Mesendoderm (in vitro differentiated cells): ENCODE measurements at regions not wholly inside any gene's neighbourhood (a gene's known extent, or its start where the extent isn't known, plus 50 kb on each side); places are given as distances from the start of the nearest gene placed in this dataset.

ENCODE experiments used
- DNase-seq: peaks from one replicate; pipeline ENCODE4 v3.0.0; 2013
- H2AK5ac ChIP-seq: 2 replicates; pipeline ENCODE4 v1.6.1; 2013; ENCODE audit warnings: low read length, inconsistent platforms
- H2BK120ac ChIP-seq: 2 replicates; pipeline ENCODE4 v1.6.1; 2013; ENCODE audit warnings: low read depth, mild to moderate bottlenecking, low read length, moderate library complexity, mixed read lengths
- H2BK15ac ChIP-seq: replicated peaks from 2 replicates; pipeline ENCODE4 v1.6.1; 2013; ENCODE audit warnings: low read depth, mild to moderate bottlenecking, moderate library complexity
- H2BK5ac ChIP-seq: 2 replicates; pipeline ENCODE4 v1.6.1; 2013; ENCODE audit warnings: low read length, inconsistent platforms
- H3K18ac ChIP-seq: 2 replicates; pipeline ENCODE4 v1.6.1; 2013; ENCODE audit warnings: mild to moderate bottlenecking, low read length, mixed read lengths
- H3K23ac ChIP-seq: one replicate; pipeline ENCODE4 v1.6.1; 2013; ENCODE audit warnings: low read length
- H3K27ac ChIP-seq: 2 replicates; pipeline ENCODE4 v1.5.1; 2013; ENCODE audit warnings: low read depth, mild to moderate bottlenecking, inconsistent platforms, low read length, moderate library complexity
- H3K27me3 ChIP-seq: 2 replicates; pipeline ENCODE4 v1.6.1; 2013; ENCODE audit warnings: low read length, control low read depth, mild to moderate bottlenecking, inconsistent platforms; ENCODE audit not compliant: insufficient read depth, poor library complexity
- H3K36me3 ChIP-seq: 2 replicates; pipeline ENCODE4 v1.6.1; 2013; ENCODE audit warnings: low read length, inconsistent platforms; ENCODE audit not compliant: control insufficient read depth, insufficient read depth
- H3K4ac ChIP-seq: one replicate; pipeline ENCODE4 v1.6.1; 2013; ENCODE audit warnings: low read depth, mild to moderate bottlenecking, low read length, moderate library complexity
- H3K4me1 ChIP-seq: 2 replicates; pipeline ENCODE4 v1.6.1; 2013; ENCODE audit warnings: low read depth, low read length, inconsistent platforms; ENCODE audit not compliant: control insufficient read depth
- H3K4me2 ChIP-seq: 2 replicates; pipeline ENCODE4 v1.6.1; 2013; ENCODE audit warnings: low read length
- H3K4me3 ChIP-seq: 2 replicates; pipeline ENCODE4 v1.5.1; 2013; ENCODE audit warnings: mild to moderate bottlenecking, low read length
- H3K56ac ChIP-seq: one replicate; pipeline ENCODE4 v1.6.1; 2013; ENCODE audit warnings: low read length
- H3K79me1 ChIP-seq: 2 replicates; pipeline ENCODE4 v1.6.1; 2013; ENCODE audit warnings: low read length, inconsistent platforms
- H3K79me2 ChIP-seq: 2 replicates; pipeline ENCODE4 v1.6.1; 2013; ENCODE audit warnings: mild to moderate bottlenecking, low read length; ENCODE audit not compliant: control insufficient read depth, insufficient read depth
- H3K9ac ChIP-seq: 2 replicates; pipeline ENCODE4 v1.6.1; 2013; ENCODE audit warnings: low read length, inconsistent platforms
- H4K5ac ChIP-seq: one replicate; pipeline ENCODE4 v1.6.1; 2013; ENCODE audit warnings: low read length
- H4K8ac ChIP-seq: one replicate; pipeline ENCODE4 v1.6.1; 2013; ENCODE audit warnings: low read depth, mild to moderate bottlenecking, control low read depth, low read length, moderate library complexity
- WGBS: extraction: QIAGEN DNeasy Blood & Tissue Kit; methylation state at CpG from one replicate; pipeline ENCODE4 v1.1.7; 2013; ENCODE audit warnings: low lambda C conversion rate, missing lambda C conversion rate; ENCODE audit not compliant: insufficient coverage; ENCODE audit errors: extremely low coverage; 5-methylcytosine and 5-hydroxymethylcytosine counted together

DNA sequence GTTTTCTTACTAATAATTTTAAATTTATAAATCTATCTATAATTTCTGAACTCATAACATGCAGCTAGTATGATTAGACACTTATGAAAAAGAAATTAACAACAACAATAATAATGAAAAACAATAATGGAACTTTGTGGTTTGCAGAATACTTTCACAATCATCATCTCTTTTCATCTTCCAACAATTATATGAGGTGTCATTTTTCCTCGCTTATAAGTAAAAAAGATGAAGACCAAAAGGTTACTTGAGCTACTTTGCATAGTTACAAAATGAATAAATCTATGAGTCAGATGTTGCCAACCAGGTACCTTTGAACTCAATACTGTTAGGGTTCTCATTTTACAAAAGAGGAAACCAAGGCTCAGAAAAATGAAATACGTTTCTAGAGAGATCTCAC lies 98.5 kb upstream of the ELOVL6 start:
- Histone ChIP-seq H3K23ac (no peak overlapping the region), H3K9ac (no peak overlapping the region), H4K5ac (no peak overlapping the region), H3K79me2 (no peaks in the 10 kb centered on the region), H2BK15ac (no peak overlapping the region), H3K4me3 (no peak overlapping the region), H3K18ac (no peak overlapping the region), H2AK5ac (no peak overlapping the region), H4K8ac (no peak overlapping the region), H3K79me1 (no peaks in the 10 kb centered on the region), H2BK5ac (no peak overlapping the region), H3K56ac (no peak overlapping the region), H3K36me3 (no peaks in the 10 kb centered on the region), H3K4me2 (no peak overlapping the region), H3K4ac (no peak overlapping the region), H3K4me1 (no peaks in the 10 kb centered on the region), H2BK120ac (no peak overlapping the region), H3K27ac (no peak overlapping the region), H3K27me3 (no peaks in the 10 kb centered on the region)
- no CpG with 5 or more reads among the region's 2 CpGs for WGBS
- DNase-seq = no peak

DNA sequence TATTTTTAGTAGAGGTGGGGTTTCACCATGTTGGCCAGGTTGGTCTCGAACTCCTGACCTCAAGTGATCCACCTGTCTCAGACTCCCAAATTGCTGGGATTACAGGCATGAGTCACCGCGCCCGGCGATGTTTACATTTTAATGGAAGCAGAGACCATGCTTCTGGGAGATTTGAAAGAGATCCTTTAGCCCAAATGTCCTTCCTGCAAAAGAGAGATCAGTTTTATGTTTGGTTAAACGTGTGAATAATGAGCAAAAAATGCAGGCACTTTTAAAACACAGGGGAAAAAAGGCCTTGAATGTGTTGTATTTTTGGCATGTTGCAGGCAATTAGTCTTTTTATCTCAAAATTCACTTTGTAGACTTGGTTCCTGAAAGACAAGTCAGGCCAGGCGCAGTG lies 95.8 kb upstream of the ELOVL6 start:
- H3K79me2 ChIP-seq = no peaks in the 10 kb centered on the region
- DNase-seq = no peak
- no peaks in the 10 kb centered on the region for H3K27me3 ChIP-seq
- H3K4me3 ChIP-seq = no peak overlapping the region
- no CpG with 5 or more reads among the region's 7 CpGs for WGBS
- H3K23ac ChIP-seq = no peak overlapping the region
- H2BK5ac ChIP-seq = no peak overlapping the region
- H3K18ac ChIP-seq = no peak overlapping the region
- H4K5ac ChIP-seq = no peak overlapping the region
- no peak overlapping the region for H3K27ac ChIP-seq
- H3K4me1 ChIP-seq = no peaks in the 10 kb centered on the region
- H3K56ac ChIP-seq = no peak overlapping the region
- no peak overlapping the region for H3K4me2 ChIP-seq
- no peak overlapping the region for H3K4ac ChIP-seq
- H3K36me3 ChIP-seq = no peaks in the 10 kb centered on the region
- H4K8ac ChIP-seq = no peak overlapping the region
- H3K9ac ChIP-seq = no peak overlapping the region
- no peak overlapping the region for H2BK120ac ChIP-seq
- no peaks in the 10 kb centered on the region for H3K79me1 ChIP-seq
- no peak overlapping the region for H2BK15ac ChIP-seq
- H2AK5ac ChIP-seq = no peak overlapping the region

DNA sequence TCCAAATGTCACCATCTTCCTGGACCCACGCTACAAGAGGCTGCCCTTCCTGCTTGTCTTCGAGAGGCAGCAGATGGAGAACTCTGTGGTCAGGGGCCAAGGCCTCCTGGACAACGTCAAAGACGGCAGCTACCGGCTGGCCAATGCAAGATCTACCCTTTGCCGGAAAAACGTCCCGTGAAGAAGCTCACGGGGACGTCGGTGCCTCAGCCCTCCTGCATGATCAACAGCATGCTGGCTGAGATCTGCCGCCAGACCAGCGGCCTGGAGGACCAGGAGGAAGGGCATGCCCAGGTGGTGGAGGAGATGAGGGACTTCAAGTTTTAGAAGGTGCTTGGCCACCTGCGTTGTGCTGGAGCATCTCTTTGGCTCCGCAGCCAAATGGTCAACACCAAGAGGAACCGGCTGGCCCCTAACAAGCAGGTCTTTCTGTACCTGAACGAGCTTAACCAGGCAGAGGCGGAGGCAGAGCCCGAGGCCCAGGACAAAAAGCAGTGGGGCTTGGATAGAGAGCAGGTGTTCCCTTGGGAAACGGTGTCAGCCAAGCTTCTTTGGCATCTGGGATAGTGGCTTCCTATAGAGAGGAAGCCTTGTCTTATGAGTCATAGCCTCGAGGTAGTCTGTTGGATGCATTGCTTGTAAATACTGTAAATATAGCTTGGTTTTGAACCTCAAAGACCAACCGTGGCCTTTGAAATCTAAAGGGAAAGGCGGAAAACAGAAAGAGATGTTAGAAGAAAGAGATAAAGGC lies 94.8 kb upstream of the ELOVL6 start:
- H2BK15ac ChIP-seq = no peak overlapping the region
- no peaks in the 10 kb centered on the region for H3K4me1 ChIP-seq
- H3K4me3 ChIP-seq = no peak overlapping the region
- H3K79me2 ChIP-seq = no peaks in the 10 kb centered on the region
- peak; percentile 26 for DNase-seq
- H3K23ac ChIP-seq = no peak overlapping the region
- H3K4me2 ChIP-seq = no peak overlapping the region
- WGBS = no CpG with 5 or more reads among the region's 23 CpGs
- no peak overlapping the region for H2BK120ac ChIP-seq
- no peak overlapping the region for H2BK5ac ChIP-seq
- no peak overlapping the region for H3K56ac ChIP-seq
- no peaks in the 10 kb centered on the region for H3K27me3 ChIP-seq
- no peak overlapping the region for H3K18ac ChIP-seq
- no peaks in the 10 kb centered on the region for H3K36me3 ChIP-seq
- H3K27ac ChIP-seq = no peak overlapping the region
- H4K8ac ChIP-seq = no peak overlapping the region
- H3K4ac ChIP-seq = no peak overlapping the region
- no peaks in the 10 kb centered on the region for H3K79me1 ChIP-seq
- no peak overlapping the region for H4K5ac ChIP-seq
- no peak overlapping the region for H2AK5ac ChIP-seq
- no peak overlapping the region for H3K9ac ChIP-seq

DNA sequence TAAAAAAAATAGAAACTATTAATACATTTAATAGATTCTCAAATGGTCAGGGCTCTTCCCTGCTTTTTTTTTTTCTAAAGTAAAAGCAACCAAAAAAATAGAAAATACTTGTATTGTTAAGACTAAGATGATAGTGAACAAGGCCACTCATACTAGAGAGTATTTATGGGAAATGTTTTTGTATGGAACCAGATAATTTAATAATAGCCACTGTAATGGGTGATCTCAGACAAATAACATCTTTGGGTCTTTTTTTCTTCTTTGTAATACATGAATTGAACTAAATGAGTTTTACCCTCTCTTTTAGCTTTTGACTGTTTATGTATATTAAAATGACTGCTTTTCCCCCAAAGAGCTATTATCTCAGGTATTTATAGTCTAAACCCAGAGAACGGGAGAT lies 92.1 kb upstream of the ELOVL6 start:
- no peak overlapping the region for H4K5ac ChIP-seq
- H3K27ac ChIP-seq = no peak overlapping the region
- no peaks in the 10 kb centered on the region for H3K4me1 ChIP-seq
- no peak overlapping the region for H3K23ac ChIP-seq
- no peaks in the 10 kb centered on the region for H3K36me3 ChIP-seq
- H2BK5ac ChIP-seq = no peak overlapping the region
- H3K4ac ChIP-seq = no peak overlapping the region
- no peak overlapping the region for H3K4me3 ChIP-seq
- WGBS = no CpG with 5 or more reads among the region's 1 CpG
- no peaks in the 10 kb centered on the region for H3K27me3 ChIP-seq
- no peak overlapping the region for H2BK120ac ChIP-seq
- no peak overlapping the region for H3K18ac ChIP-seq
- H3K79me1 ChIP-seq = no peaks in the 10 kb centered on the region
- H4K8ac ChIP-seq = no peak overlapping the region
- no peak overlapping the region for H2BK15ac ChIP-seq
- H2AK5ac ChIP-seq = no peak overlapping the region
- no peak overlapping the region for H3K4me2 ChIP-seq
- H3K79me2 ChIP-seq = no peaks in the 10 kb centered on the region
- no peak overlapping the region for H3K56ac ChIP-seq
- H3K9ac ChIP-seq = no peak overlapping the region
- no peak for DNase-seq

DNA sequence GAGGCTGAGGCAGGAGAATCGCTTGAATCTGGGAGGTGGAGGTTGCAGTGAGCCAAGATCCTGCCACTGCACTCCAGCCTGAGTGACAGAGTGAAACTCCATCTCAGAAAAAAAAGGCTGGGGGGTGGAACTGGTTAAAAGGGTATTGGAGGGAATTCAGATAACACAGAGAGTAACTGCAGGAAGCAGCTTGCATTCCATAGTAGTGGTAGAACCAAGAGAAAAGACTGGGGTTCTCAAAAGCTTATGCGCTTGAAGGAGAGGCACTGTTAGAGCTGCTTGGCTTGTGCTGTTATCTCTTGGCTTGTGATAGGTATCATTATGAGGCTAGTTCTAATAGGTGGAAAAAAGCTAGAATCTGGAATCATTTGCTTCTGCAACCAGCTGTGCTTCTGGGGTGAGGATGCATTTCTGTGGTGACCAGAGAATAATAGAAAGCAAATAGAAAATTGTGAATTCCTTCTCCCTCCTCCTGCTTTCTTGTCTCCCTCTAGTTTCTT lies 91.2 kb upstream of the ELOVL6 start:
- H3K4me2 ChIP-seq = no peak overlapping the region
- H3K18ac ChIP-seq = no peak overlapping the region
- no peaks in the 10 kb centered on the region for H3K27me3 ChIP-seq
- H3K36me3 ChIP-seq = no peaks in the 10 kb centered on the region
- no peaks in the 10 kb centered on the region for H3K4me1 ChIP-seq
- no peak overlapping the region for H2BK5ac ChIP-seq
- no peak overlapping the region for H3K27ac ChIP-seq
- H2AK5ac ChIP-seq = no peak overlapping the region
- H3K79me2 ChIP-seq = no peaks in the 10 kb centered on the region
- H3K79me1 ChIP-seq = no peaks in the 10 kb centered on the region
- no peak overlapping the region for H3K4ac ChIP-seq
- no peak overlapping the region for H4K5ac ChIP-seq
- no peak overlapping the region for H3K23ac ChIP-seq
- no CpG with 5 or more reads among the region's 2 CpGs for WGBS
- no peak overlapping the region for H2BK15ac ChIP-seq
- no peak overlapping the region for H4K8ac ChIP-seq
- H3K9ac ChIP-seq = no peak overlapping the region
- no peak overlapping the region for H3K56ac ChIP-seq
- H3K4me3 ChIP-seq = no peak overlapping the region
- no peak overlapping the region for H2BK120ac ChIP-seq
- DNase-seq = peak; percentile 76

DNA sequence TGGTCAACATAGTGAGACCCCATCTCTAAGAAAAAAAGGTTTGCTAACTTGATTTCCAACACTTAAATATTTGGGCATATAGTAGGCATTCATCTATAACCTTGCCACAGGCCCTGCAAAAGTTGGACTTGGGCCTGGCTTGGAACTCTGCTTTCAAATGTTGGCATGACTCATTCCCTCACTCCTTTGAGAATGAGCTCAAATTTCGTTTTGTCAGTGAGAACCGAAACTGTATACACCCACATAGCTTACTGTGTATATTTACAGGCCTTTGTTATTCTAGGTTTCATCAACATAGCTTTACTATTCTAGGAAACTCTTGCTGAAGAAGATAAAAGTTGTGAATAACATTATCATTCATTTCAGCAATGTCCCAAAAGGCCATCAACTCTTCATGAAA lies 88.7 kb upstream of the ELOVL6 start:
- Histone ChIP-seq H3K56ac (no peak overlapping the region), H4K5ac (no peak overlapping the region), H3K4me3 (no peak overlapping the region), H2BK120ac (no peak overlapping the region), H3K79me1 (no peaks in the 10 kb centered on the region), H4K8ac (no peak overlapping the region), H3K18ac (no peak overlapping the region), H2AK5ac (no peak overlapping the region), H3K36me3 (no peaks in the 10 kb centered on the region), H3K23ac (no peak overlapping the region), H3K27me3 (no peaks in the 10 kb centered on the region), H2BK5ac (no peak overlapping the region), H3K4me2 (no peak overlapping the region), H3K79me2 (no peaks in the 10 kb centered on the region), H3K27ac (no peak overlapping the region), H3K4ac (no peak overlapping the region), H3K9ac (no peak overlapping the region), H2BK15ac (no peak overlapping the region), H3K4me1 (no peaks in the 10 kb centered on the region)
- no peak for DNase-seq
- no CpG with 5 or more reads among the region's 2 CpGs for WGBS
